H1 (cell line): ENCODE measurements at regions not wholly inside any gene's neighbourhood (a gene's known extent, or its start where the extent isn't known, plus 50 kb on each side); places are given as distances from the start of the nearest gene placed in this dataset.

Experiments
- CTCF ChIA-PET: fragments of 300-600 bp; sonication (Branson Sonifier 250); formaldehyde crosslinking; loops from one replicate; lab custom pipeline; 2021; ENCODE audit not compliant: partially characterized antibody; lab: Charles Lee
- POLR2A ChIA-PET: fragments of 300-600 bp; sonication (Branson Sonifier 250); formaldehyde crosslinking; loops from one replicate; lab custom pipeline; 2021; ENCODE audit warnings: inconsistent platforms; ENCODE audit not compliant: partially characterized antibody; lab: Charles Lee
- DNase-seq, 2 experiments: peaks; one replicate each; pipeline versions ENCODE4 v3.0.0 to v3.0.0-alpha.2; 2010 to 2022; ENCODE audit warnings: low spot score in 2 of 2, low read depth in 1 of 2, mixed read lengths in 1 of 2
- FAIRE-seq: peaks from 2 replicates; lab custom pipeline; 2011; peaks lifted over from hg19 to GRCh38; lab: Jason Lieb, UNC
- H2AFZ ChIP-seq: 2 replicates; pipeline ENCODE4 v1.8.1; 2012; ENCODE audit warnings: low read length, inconsistent platforms
- H2AK5ac ChIP-seq: 2 replicates; pipeline ENCODE4 v1.6.1; 2013; ENCODE audit warnings: low read depth, low read length
- H2BK120ac ChIP-seq: replicated peaks from 2 replicates; pipeline ENCODE3; 2013; ENCODE audit warnings: low read depth, low read length, inconsistent platforms
- H2BK12ac ChIP-seq: 2 replicates; pipeline ENCODE4 v1.6.1; 2013; ENCODE audit warnings: low read depth, low read length
- H2BK15ac ChIP-seq: 2 replicates; pipeline ENCODE4 v1.6.1; 2013; ENCODE audit warnings: low read length
- H2BK20ac ChIP-seq: 2 replicates; pipeline ENCODE4 v1.6.1; 2013; ENCODE audit warnings: low read length
- H2BK5ac ChIP-seq: 2 replicates; pipeline ENCODE4 v1.6.1; 2013; ENCODE audit warnings: low read depth, low read length
- H3K14ac ChIP-seq: 2 replicates; pipeline ENCODE4 v1.6.1; 2013; ENCODE audit warnings: inconsistent platforms; ENCODE audit not compliant: insufficient read length
- H3K18ac ChIP-seq: 2 replicates; pipeline ENCODE4 v1.6.1; 2013; ENCODE audit warnings: low read length; ENCODE audit errors: extremely low read depth
- H3K23ac ChIP-seq: 2 replicates; pipeline ENCODE4 v1.6.1; 2013; ENCODE audit warnings: inconsistent platforms; ENCODE audit not compliant: insufficient read length
- H3K23me2 ChIP-seq: 2 replicates; pipeline ENCODE4 v1.6.1; 2013; ENCODE audit warnings: low read depth, low read length
- H3K27ac ChIP-seq: 2 replicates; pipeline ENCODE4 v1.6.1; 2011; ENCODE audit warnings: low read depth, low read length, inconsistent platforms
- H3K27me3 ChIP-seq, 4 experiments: replicated peaks in 1 of 4; 1 replicate in 1 of 4; 2 replicates in 3 of 4; pipeline versions ENCODE4 v1.6.1 to v1.8.1; 2011 to 2013; ENCODE audit warnings: low read length in 3 of 4, mild to moderate bottlenecking in 3 of 4, inconsistent platforms in 2 of 4, mixed read lengths in 2 of 4, moderate library complexity in 1 of 4; ENCODE audit not compliant: control insufficient read depth in 3 of 4, insufficient read depth in 3 of 4; ENCODE audit errors: extremely low read depth in 1 of 4
- H3K36me3 ChIP-seq, 4 experiments: 2 replicates each; pipeline versions ENCODE4 v1.6.1 to v1.8.1; 2011 to 2013; ENCODE audit warnings: mild to moderate bottlenecking in 4 of 4, low read length in 3 of 4, moderate library complexity in 2 of 4, control low read depth in 1 of 4, inconsistent platforms in 1 of 4; ENCODE audit not compliant: insufficient read depth in 4 of 4, control insufficient read depth in 2 of 4
- H3K4ac ChIP-seq: replicated peaks from 2 replicates; pipeline ENCODE3; 2013; ENCODE audit warnings: low read length, low read depth, mixed read lengths, inconsistent platforms; ENCODE audit not compliant: insufficient read length
- H3K4me1 ChIP-seq, 4 experiments: replicated peaks in 1 of 4; 1 replicate in 1 of 4; 2 replicates in 3 of 4; pipeline versions ENCODE4 v1.6.1 to v1.8.1; 2011 to 2013; ENCODE audit warnings: low read length in 3 of 4, inconsistent platforms in 2 of 4, mixed read lengths in 1 of 4; ENCODE audit not compliant: insufficient read depth in 4 of 4, control insufficient read depth in 3 of 4
- H3K4me2 ChIP-seq, 2 experiments: 2 replicates each; pipeline versions ENCODE4 v1.6.1 to v1.8.1; 2011 to 2013; ENCODE audit warnings: low read depth in 2 of 2, low read length in 2 of 2, control low read depth in 1 of 2, inconsistent platforms in 1 of 2, mild to moderate bottlenecking in 1 of 2; ENCODE audit not compliant: insufficient read depth in 1 of 2
- H3K4me3 ChIP-seq, 4 experiments: fragments of 200-600, 300-600 bp in 1 of 4; sonication (generic), shearing (Covaris generic), sonication (Bioruptor Twin) in 1 of 4; 2 replicates each; pipeline versions ENCODE4 v1.5.1 to v1.8.1; 2011 to 2016; ENCODE audit warnings: low read length in 4 of 4, low read depth in 3 of 4, control low read depth in 2 of 4, inconsistent platforms in 2 of 4, mild to moderate bottlenecking in 2 of 4, mixed read lengths in 1 of 4, moderate library complexity in 1 of 4; ENCODE audit not compliant: insufficient read depth in 2 of 4; ENCODE audit errors: extremely low read depth in 1 of 4
- H3K56ac ChIP-seq: replicated peaks from 2 replicates; pipeline ENCODE3; 2013; ENCODE audit warnings: low read depth, mild to moderate bottlenecking, mixed read lengths, low read length, inconsistent platforms; ENCODE audit not compliant: insufficient read length
- H3K79me1 ChIP-seq: 2 replicates; pipeline ENCODE4 v1.6.1; 2013; ENCODE audit warnings: low read depth, low read length, control low read depth
- H3K79me2 ChIP-seq, 2 experiments: 2 replicates each; pipeline versions ENCODE4 v1.6.1 to v1.8.1; 2012 to 2013; ENCODE audit warnings: low read length in 2 of 2, mild to moderate bottlenecking in 2 of 2, inconsistent platforms in 1 of 2; ENCODE audit not compliant: insufficient read depth in 2 of 2, control insufficient read depth in 1 of 2
- H3K9ac ChIP-seq, 4 experiments: replicated peaks in 1 of 4; 1 replicate in 1 of 4; 2 replicates in 3 of 4; pipeline versions ENCODE4 v1.6.1 to v1.8.1; 2011 to 2013; ENCODE audit warnings: low read depth in 3 of 4, low read length in 3 of 4, control low read depth in 2 of 4, mild to moderate bottlenecking in 2 of 4, moderate library complexity in 2 of 4, inconsistent platforms in 1 of 4; ENCODE audit errors: extremely low read depth in 1 of 4
- H3K9me3 ChIP-seq, 2 experiments: 2 replicates each; pipeline versions ENCODE4 v1.6.1 to v1.8.1; 2012 to 2013; ENCODE audit warnings: mild to moderate bottlenecking in 2 of 2, moderate library complexity in 2 of 2, control low read depth in 1 of 2, inconsistent platforms in 1 of 2, low read depth in 1 of 2, low read length in 1 of 2, mixed read lengths in 1 of 2; ENCODE audit not compliant: insufficient read depth in 2 of 2
- H4K20me1 ChIP-seq, 2 experiments: replicated peaks in 1 of 2; 2 replicates each; pipeline versions ENCODE3 to v1.8.1; 2011 to 2013; ENCODE audit warnings: inconsistent platforms in 2 of 2, low read length in 2 of 2, mild to moderate bottlenecking in 1 of 2; ENCODE audit not compliant: insufficient read depth in 2 of 2, control insufficient read depth in 1 of 2
- H4K5ac ChIP-seq: 2 replicates; pipeline ENCODE4 v1.6.1; 2013; ENCODE audit warnings: low read length, low read depth, mixed read lengths, inconsistent platforms; ENCODE audit not compliant: insufficient read length
- H4K8ac ChIP-seq: 2 replicates; pipeline ENCODE4 v1.8.0; 2013; ENCODE audit warnings: mild to moderate bottlenecking, moderate library complexity, low read length, inconsistent platforms; ENCODE audit not compliant: insufficient read depth; ENCODE audit errors: extremely low read depth
- H4K91ac ChIP-seq: replicated peaks from 2 replicates; pipeline ENCODE3; 2013; ENCODE audit warnings: low read length, mixed read lengths, inconsistent platforms; ENCODE audit not compliant: insufficient read length
- CREB1 ChIP-seq: IDR thresholded peaks from 2 replicates; pipeline ENCODE4 v1.6.1; 2012; ENCODE audit warnings: inconsistent platforms
- EZH2 ChIP-seq: fragments of 200-600 bp; sonication (generic); IDR thresholded peaks from 2 replicates; pipeline ENCODE4 v1.7.1; 2012; ENCODE audit warnings: low read depth, mild to moderate bottlenecking, moderate library complexity, low read length, inconsistent platforms; ENCODE audit not compliant: severe bottlenecking
- FOSL1 ChIP-seq: IDR thresholded peaks from 2 replicates; pipeline ENCODE4 v1.6.1; 2011; ENCODE audit warnings: mild to moderate bottlenecking, low read depth, low read length, moderate library complexity; ENCODE audit not compliant: insufficient read depth
- SIN3A ChIP-seq, 2 experiments: IDR thresholded peaks in 1 of 2; conservative IDR thresholded peaks in 1 of 2; 2 replicates each; pipeline ENCODE4 v1.6.1; 2011 to 2012; ENCODE audit warnings: low read length in 2 of 2, improper control_type of control experiment in 1 of 2, low read depth in 1 of 2, mild to moderate bottlenecking in 1 of 2
- WGBS, 2 experiments: shearing (Covaris generic) in 1 of 2; methylation state at CpG; one replicate each; pipeline versions ENCODE4 v1.1.6 to v1.1.7; 2013 to 2015; ENCODE audit warnings: low lambda C conversion rate in 2 of 2, mixed read lengths in 2 of 2, inconsistent platforms in 1 of 2, low coverage in 1 of 2, missing lambda C conversion rate in 1 of 2; ENCODE audit not compliant: insufficient replicate concordance in 2 of 2, insufficient coverage in 1 of 2, insufficient read length in 1 of 2; ENCODE audit errors: extremely low coverage in 1 of 2, missing lambda C conversion rate in 1 of 2; 5-methylcytosine and 5-hydroxymethylcytosine counted together
- TF ChIP-seq, protein P1 (sequence below): IDR thresholded peaks from 2 replicates; pipeline ENCODE4 v1.6.1; 2012; ENCODE audit warnings: inconsistent platforms

- no peak overlapping the region for H2BK12ac ChIP-seq
- H3K9me3 ChIP-seq, result no peaks in the 10 kb centered on the region
- no peak overlapping the region for H2BK120ac ChIP-seq
- H3K23ac ChIP-seq, result no peak overlapping the region
- H2BK15ac ChIP-seq, result no peak overlapping the region
- H3K79me2 ChIP-seq, result no peaks in the 10 kb centered on the region
- H3K4me1 ChIP-seq, result no peaks in the 10 kb centered on the region
- no peak overlapping the region for H3K14ac ChIP-seq
- no peak overlapping the region for H3K9ac ChIP-seq
- 80% methylated on average over 2 of the region's 2 CpGs; no CpG with 5 or more reads in 1 of the 2 experiments for WGBS, 2 experiments
- no peak overlapping the region for H3K56ac ChIP-seq
- H3K4me2 ChIP-seq, result no peak overlapping the region
- H3K23me2 ChIP-seq, result no peaks in the 10 kb centered on the region
- H3K4ac ChIP-seq, result no peak overlapping the region
- no peak overlapping the region for H2BK20ac ChIP-seq
- ChIA-PET CTCF (no interaction called here), POLR2A (no interaction called here)
- no peak for DNase-seq
- no peak for FAIRE-seq
- no peaks in the 10 kb centered on the region for H4K20me1 ChIP-seq
- H4K8ac ChIP-seq, result no peak overlapping the region
- H4K91ac ChIP-seq, result no peak overlapping the region
- H2AFZ ChIP-seq, result no peak overlapping the region
- no peak overlapping the region for H2AK5ac ChIP-seq
- no peak overlapping the region for H4K5ac ChIP-seq
- H3K36me3 ChIP-seq, result no peaks in the 10 kb centered on the region
- H3K79me1 ChIP-seq, result no peaks in the 10 kb centered on the region
- no peak overlapping the region for H2BK5ac ChIP-seq
- H3K27me3 ChIP-seq, result no peaks in the 10 kb centered on the region
- H3K4me3 ChIP-seq, result no peak overlapping the region
- no peak overlapping the region for H3K18ac ChIP-seq
- H3K27ac ChIP-seq, result no peak overlapping the region
- no peak for TF ChIP-seq SIN3A (conservative IDR thresholded peaks at IDR 0.05 in 1 of 2, IDR thresholded peaks at IDR 0.05 in 1 of 2; ENCODE audit: low read depth in 1 of 2, low read length in 2 of 2)
- no peak for TF ChIP-seq CREB1
- no peak for TF ChIP-seq EZH2
- TF ChIP-seq, protein P1, sequence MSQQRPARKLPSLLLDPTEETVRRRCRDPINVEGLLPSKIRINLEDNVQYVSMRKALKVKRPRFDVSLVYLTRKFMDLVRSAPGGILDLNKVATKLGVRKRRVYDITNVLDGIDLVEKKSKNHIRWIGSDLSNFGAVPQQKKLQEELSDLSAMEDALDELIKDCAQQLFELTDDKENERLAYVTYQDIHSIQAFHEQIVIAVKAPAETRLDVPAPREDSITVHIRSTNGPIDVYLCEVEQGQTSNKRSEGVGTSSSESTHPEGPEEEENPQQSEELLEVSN, result no peak
- TF ChIP-seq FOSL1, result no peak
These were observed 118.0 kb downstream of the PPP1R3A start for GRCh38 chr7:113800826-113801225.
